SIG-M5 treated with dmso at 0.1 percent for 504 hours (cell line): ENCODE measurements at regions not wholly inside any gene's neighbourhood (a gene's known extent, or its start where the extent isn't known, plus 50 kb on each side); places are given as distances from the start of the nearest gene placed in this dataset.
"Not testable (repeated sequence)": the region's sequence is repeated elsewhere in the genome, so short reads cannot be mapped to it uniquely, and the experiment has no call there.

Source experiments
- DNase-seq: peaks from one replicate; lab custom pipeline; 2025; ENCODE audit not compliant: unreplicated experiment; lab: John Stamatoyannopoulos, UW

GRCh38 chr2:128503399-128504245, 185.0 kb upstream of the HS6ST1 start:
- DNase-seq = no peak

GRCh38 chr2:128504246-128505149, 185.8 kb upstream of the HS6ST1 start:
- DNase-seq = no peak

DNA sequence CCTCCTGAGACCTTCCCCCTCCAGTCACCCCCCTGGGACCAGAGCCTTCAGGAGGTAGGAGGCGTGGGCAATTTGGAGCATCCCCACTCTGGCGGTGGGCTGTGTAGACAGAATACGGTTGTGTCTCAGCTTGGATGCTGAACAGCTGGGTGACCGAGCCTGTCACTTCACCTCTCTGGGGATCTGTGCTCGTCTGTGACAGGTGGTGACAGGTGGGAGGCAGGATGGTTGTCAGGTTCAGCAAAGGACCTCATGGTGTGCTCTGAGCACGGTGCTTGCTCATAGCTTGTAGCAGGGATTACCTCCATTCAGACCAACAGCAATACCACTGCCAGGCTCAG, 186.5 kb upstream of the HS6ST1 start:
- no peak for DNase-seq

GRCh38 chr2:128505575-128506526, 187.2 kb upstream of the HS6ST1 start:
- no peak for DNase-seq

DNA sequence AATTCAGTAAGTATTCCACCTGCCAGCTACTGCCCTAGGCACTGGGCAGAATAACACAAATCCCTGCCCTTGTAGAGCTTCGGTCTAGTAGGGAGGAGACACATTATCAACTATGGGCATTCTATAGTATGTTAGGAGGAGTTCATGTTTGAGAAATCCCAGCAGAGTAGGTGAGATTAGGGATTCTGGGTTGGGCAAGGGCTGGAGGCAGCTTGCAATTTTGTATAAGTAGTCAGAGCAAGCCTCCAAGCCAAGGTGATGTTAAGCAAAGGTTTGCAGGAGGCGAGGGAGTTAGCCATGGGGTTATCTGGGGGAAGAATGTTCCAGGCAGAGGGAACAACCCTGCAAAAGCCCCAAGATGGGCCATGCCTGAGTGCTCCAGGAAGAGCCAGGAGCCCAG, 187.9 kb upstream of the HS6ST1 start:
- DNase-seq = no peak

GRCh38 chr2:128510701-128511397, 192.2 kb upstream of the HS6ST1 start:
- no peak for DNase-seq

- no peak for DNase-seq
Observed at GRCh38 chr2:128511731-128512378, 193.2 kb upstream of the HS6ST1 start.

GRCh38 chr2:128512379-128513115, 193.9 kb upstream of the HS6ST1 start:
- DNase-seq = no peak

DNA sequence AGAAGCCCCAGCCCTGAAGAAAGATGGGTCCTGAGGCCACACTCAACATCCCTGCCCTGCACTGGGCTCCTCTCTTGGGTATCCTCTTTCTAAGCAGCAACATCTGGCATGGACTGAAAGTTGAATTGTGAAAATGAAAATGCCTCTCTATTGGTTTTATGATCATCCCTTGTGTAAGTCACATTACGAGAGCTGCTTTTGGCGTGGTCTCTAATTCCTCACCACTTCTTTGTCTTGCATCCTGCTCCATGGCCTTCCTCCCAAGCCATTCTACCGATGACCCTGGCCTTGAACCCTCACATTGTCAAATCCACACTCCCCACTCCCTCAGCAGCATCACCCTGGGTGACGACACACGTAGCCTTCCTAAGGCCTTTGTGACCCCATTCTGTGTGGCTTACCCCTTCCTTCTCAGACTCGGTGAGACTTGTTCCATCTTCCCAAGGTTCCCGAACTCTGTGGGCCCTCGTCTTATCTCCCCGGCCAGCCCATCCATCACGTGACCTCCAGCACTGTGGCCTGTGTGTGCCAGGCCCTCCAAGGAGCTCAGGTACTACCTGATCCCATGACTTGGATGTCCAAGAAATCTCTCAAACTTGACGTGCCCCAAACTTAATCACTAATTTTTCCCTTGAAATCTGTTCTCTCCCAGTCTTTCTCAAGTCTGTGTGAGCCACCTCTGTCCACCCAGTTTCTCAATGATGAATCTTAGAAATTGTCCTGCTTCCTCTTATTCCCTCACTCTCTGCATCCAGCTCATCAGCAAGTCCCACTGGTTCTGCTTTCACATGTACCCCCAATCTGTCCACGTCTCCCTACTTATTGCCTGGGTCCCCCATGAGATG, 194.7 kb upstream of the HS6ST1 start:
- DNase-seq = peak; percentile 87

- DNase-seq = peak; percentile 88
Observed at GRCh38 chr2:128513961-128514283, 195.3 kb upstream of the HS6ST1 start.

DNA sequence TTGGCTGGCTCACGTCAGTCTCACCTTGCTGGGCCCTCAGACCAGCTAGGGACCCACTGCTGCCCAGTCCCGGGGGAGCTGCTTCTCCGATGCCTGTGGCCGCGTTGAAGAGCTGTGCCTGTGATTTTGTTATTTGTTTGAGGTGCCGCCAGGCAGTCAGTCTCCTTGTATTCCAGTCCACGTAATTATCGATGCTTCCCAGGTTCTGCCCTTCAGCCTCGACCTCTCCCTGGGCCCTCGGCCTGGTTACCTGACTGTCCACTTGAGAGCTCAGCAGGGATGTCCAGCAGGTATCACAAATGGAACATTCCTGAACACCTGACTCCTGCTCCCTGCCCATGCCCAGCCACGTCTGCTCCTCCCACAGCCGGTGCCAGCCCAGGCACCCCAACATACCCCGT, 195.9 kb upstream of the HS6ST1 start:
- DNase-seq = no peak

- DNase-seq = no peak
Observed at GRCh38 chr2:128516938-128517337, 198.3 kb upstream of the HS6ST1 start.

DNA sequence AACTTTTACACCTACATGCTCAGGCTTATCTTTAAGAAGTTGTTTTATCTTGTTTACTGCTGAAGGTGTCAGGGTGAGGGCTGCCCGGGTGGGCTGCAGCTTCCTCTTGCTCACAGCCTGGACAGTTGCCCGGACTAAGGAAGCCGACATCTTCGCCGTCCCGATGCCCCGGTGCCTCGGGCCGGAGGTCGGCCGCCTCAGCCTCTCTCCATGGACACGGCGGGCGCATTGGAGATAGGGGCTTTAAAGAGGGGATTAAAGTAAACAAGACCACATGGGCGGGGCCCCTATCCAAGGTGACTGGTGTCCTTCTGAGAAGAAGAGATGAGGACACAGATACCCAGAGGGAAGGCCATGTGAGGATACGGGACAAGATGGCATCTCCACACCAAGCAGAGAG, 200.4 kb upstream of the HS6ST1 start:
- not testable (repeated sequence) for DNase-seq

DNA sequence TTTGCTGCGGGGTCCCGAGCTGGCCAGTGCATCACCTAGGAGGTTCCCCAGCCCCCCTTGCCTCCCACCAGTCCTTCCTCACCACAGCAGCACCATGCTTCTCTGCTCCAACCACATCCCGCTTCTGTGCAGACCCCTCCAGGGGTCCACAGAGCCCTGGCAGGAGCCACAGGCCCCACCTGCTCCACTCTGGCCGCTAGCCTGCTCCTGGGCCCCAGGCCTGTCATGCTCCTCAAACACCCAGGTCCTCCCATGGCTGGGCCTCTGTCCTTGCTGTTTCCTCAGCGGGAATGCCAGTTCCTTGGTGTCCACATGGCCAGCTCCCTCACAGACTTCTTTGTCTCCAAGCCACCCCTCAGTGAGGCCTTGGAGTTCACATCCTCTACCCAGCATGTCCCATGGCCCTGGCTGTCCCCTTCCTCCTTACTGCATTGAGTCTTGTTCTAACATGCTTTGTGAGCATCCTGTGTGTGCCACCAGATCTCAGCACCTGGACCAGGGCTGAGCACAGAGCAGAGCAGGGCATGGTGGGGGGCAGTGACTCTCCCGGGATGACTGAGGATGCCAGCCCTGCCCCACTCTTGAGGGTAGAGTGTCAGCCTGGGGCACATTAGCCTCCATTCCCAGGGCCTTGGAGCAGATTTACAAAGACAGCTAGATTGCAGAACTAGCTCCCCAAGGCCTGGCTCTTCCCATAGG, 201.0 kb upstream of the HS6ST1 start:
- no peak for DNase-seq

GRCh38 chr2:128520340-128520739, 201.7 kb upstream of the HS6ST1 start:
- no peak for DNase-seq

DNA sequence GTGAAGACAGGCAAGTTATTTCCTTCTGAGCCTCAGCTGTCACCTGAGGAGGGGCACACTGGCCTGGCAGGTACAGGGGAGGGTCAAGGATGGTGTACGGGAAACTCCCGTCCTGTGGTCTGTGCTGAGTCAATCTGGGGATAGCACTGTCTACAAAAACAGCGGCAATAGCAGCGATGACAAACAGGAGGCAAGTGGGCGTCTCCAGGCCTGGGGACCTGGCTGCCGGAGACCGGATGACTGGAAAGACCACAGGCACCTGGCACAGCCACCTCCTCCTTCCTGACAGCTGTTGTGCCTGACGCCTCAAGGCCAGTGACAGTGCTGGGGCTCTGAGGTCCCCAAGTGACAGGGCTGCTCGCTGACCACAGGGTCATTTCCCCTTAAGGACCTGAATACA, 202.1 kb upstream of the HS6ST1 start:
- DNase-seq = no peak

- DNase-seq = no peak
Observed at GRCh38 chr2:128521482-128521881, 202.8 kb upstream of the HS6ST1 start.

DNA sequence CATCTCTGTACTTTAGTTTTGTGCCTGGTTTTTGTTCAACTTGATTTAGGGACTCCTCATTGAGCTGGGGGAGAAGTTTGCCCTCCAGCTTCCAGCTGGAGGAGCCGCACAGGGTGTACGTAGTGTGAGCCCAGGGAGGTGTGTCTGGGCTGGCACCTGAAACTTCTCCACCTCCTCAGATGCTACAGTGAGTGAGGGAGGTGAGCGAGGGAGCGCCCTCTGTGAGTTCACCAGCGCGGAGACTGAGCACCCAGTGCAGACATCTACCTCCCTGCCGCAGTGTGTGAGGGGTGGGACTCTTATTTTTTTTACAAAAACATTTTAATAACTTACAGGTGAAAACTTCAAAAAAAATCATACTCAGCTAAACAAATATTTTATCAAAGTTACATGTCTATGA, 204.2 kb upstream of the HS6ST1 start:
- DNase-seq = no peak
